Activated gamma-delta T cell treated with Interleukin-2 at 50 U/mL for 16 hours (primary cell): ENCODE measurements at regions not wholly inside any gene's neighbourhood (a gene's known extent, or its start where the extent isn't known, plus 50 kb on each side); places are given as distances from the start of the nearest gene placed in this dataset.

Experiments
- DNase-seq: peaks from one replicate; pipeline ENCODE4 v3.0.0-alpha.2; 2020

DNA sequence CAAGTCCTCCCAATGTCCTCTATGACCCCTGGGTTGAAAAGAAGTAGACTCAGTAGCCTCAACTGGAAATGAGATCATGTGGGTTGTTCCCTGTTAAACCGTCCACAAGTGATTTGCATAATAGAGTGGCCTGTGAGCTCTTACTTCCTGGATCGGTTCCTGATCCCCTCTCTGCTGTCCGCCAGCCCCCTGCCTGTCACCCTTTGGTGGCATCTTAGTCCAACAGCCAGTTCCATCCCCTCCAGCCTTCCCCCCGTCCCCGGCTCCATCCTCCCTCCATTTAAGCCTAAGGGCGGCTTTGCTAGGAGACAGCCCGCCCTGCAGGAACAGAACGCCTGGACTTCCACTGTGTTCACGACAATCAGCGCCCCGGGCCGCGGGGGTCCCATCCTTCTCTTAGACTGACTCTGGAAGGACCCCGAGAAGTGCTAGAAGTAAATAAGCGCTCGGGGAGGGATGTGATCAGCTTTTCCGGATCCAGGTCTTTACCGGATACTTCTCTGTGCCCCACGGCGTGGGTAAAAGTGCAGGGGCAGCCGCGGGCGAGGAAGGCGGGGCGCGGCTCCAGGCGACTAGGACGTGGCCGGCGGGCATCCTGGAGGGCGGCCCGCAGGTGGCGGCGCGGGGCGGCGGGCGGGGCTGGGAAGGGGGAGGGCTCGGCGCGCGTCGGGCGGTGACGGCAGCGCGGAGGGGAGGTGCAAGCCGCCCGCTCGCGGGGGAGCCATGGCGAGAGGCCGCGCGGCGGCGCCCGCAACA lies 51.2 kb upstream of the ULK4 start:
- peak; percentile 63 for DNase-seq

- DNase-seq: peak; percentile 10
Observed at GRCh38 chr3:42012383-42012934, 50.6 kb upstream of the ULK4 start.
